IMR-90 (cell line): ENCODE measurements at regions not wholly inside any gene's neighbourhood (a gene's known extent, or its start where the extent isn't known, plus 50 kb on each side); places are given as distances from the start of the nearest gene placed in this dataset.

ENCODE experiments used
- ATAC-seq: fragments of 200-7000 bp; cut with Tn5 transposase; 2 replicates; pipeline ENCODE4 v1.9.1; 2020; ENCODE audit warnings: low read depth, mild to moderate bottlenecking, moderate library complexity
- BruUV-seq: library from RNA; stranded (reverse); fragments of 400-500 nt; replicated peaks from 2 replicates; lab custom pipeline; 2021; lab: Mats Ljungman, UMichigan
- CTCF ChIA-PET: fragments of 300-600 bp; formaldehyde crosslinking; extraction: SDS; loops from one replicate; lab custom pipeline; 2021; ENCODE audit warnings: antibody characterized with exemption; lab: Yijun Ruan, JAX
- POLR2A ChIA-PET: fragments of 300-600 bp; sonication (Branson Sonifier 250); formaldehyde crosslinking; loops from one replicate; lab custom pipeline; 2022; ENCODE audit warnings: antibody characterized with exemption; ENCODE audit not compliant: unreplicated experiment; lab: Charles Lee
- DNase-seq: peaks from one replicate; pipeline ENCODE4 v3.0.0; 2013
- H2AFZ ChIP-seq: replicated peaks from 2 replicates; pipeline ENCODE3; 2013; ENCODE audit warnings: low read length, mild to moderate bottlenecking; ENCODE audit not compliant: poor library complexity
- H2AK5ac ChIP-seq: 2 replicates; pipeline ENCODE4 v1.6.1; 2013; ENCODE audit warnings: low read depth, low read length, inconsistent platforms
- H2AK9ac ChIP-seq: replicated peaks from 2 replicates; pipeline ENCODE3; 2013; ENCODE audit warnings: mild to moderate bottlenecking, low read depth, low read length, moderate library complexity; ENCODE audit not compliant: poor library complexity
- H2BK120ac ChIP-seq: 2 replicates; pipeline ENCODE4 v1.6.1; 2013; ENCODE audit warnings: low read depth, low read length, inconsistent platforms
- H2BK15ac ChIP-seq: 3 replicates; pipeline ENCODE4 v1.6.1; 2013; ENCODE audit warnings: low read depth, low read length, inconsistent platforms
- H2BK20ac ChIP-seq: 2 replicates; pipeline ENCODE4 v1.6.1; 2013; ENCODE audit warnings: low read depth, mild to moderate bottlenecking, inconsistent platforms, low read length, moderate library complexity
- H2BK5ac ChIP-seq: 2 replicates; pipeline ENCODE4 v1.6.1; 2013; ENCODE audit warnings: mild to moderate bottlenecking, low read depth, low read length, inconsistent platforms; ENCODE audit not compliant: poor library complexity, severe bottlenecking
- H3K14ac ChIP-seq: replicated peaks from 2 replicates; pipeline ENCODE4 v1.6.1; 2013; ENCODE audit warnings: low read depth, low read length, inconsistent platforms
- H3K18ac ChIP-seq: 2 replicates; pipeline ENCODE4 v1.6.1; 2013; ENCODE audit warnings: low read depth, low read length, control low read depth
- H3K23ac ChIP-seq: 2 replicates; pipeline ENCODE4 v1.6.1; 2013; ENCODE audit warnings: low read depth, low read length, inconsistent platforms
- H3K27ac ChIP-seq: 2 replicates; pipeline ENCODE4 v1.5.1; 2013; ENCODE audit warnings: mild to moderate bottlenecking, control low read depth, low read length; ENCODE audit not compliant: insufficient read depth
- H3K27me3 ChIP-seq: 2 replicates; pipeline ENCODE4 v1.6.1; 2013; ENCODE audit warnings: low read length; ENCODE audit not compliant: control insufficient read depth, insufficient read depth
- H3K36me3 ChIP-seq: 2 replicates; pipeline ENCODE4 v1.6.1; 2013; ENCODE audit warnings: low read length, mixed read lengths; ENCODE audit not compliant: control insufficient read depth, insufficient read depth
- H3K4ac ChIP-seq: 2 replicates; pipeline ENCODE4 v1.6.1; 2013; ENCODE audit warnings: low read depth, low read length, inconsistent platforms
- H3K4me1 ChIP-seq: 2 replicates; pipeline ENCODE4 v1.6.1; 2013; ENCODE audit warnings: low read length, mixed read lengths; ENCODE audit not compliant: control insufficient read depth, insufficient read depth
- H3K4me2 ChIP-seq: 2 replicates; pipeline ENCODE4 v1.6.1; 2013; ENCODE audit warnings: low read depth, mild to moderate bottlenecking, control low read depth, low read length, moderate library complexity
- H3K4me3 ChIP-seq: 2 replicates; pipeline ENCODE4 v1.5.1; 2013; ENCODE audit warnings: low read depth, mild to moderate bottlenecking, control low read depth, low read length, moderate library complexity; ENCODE audit not compliant: insufficient read depth
- H3K56ac ChIP-seq: 2 replicates; pipeline ENCODE4 v1.6.1; 2013; ENCODE audit warnings: low read length, inconsistent platforms; ENCODE audit not compliant: insufficient read depth; ENCODE audit errors: extremely low read depth
- H3K79me1 ChIP-seq, 2 experiments: 2 replicates each; pipeline ENCODE4 v1.6.1; 2013; ENCODE audit warnings: low read length in 2 of 2, inconsistent platforms in 1 of 2, low read depth in 1 of 2
- H3K9ac ChIP-seq: 2 replicates; pipeline ENCODE4 v1.6.1; 2013; ENCODE audit warnings: low read depth, low read length, control low read depth
- H3K9me1 ChIP-seq: 2 replicates; pipeline ENCODE4 v1.6.1; 2013; ENCODE audit warnings: low read length, inconsistent platforms; ENCODE audit not compliant: insufficient read depth
- H3K9me3 ChIP-seq: 2 replicates; pipeline ENCODE4 v1.6.1; 2013; ENCODE audit warnings: low read length; ENCODE audit not compliant: control insufficient read depth, insufficient read depth
- H4K20me1 ChIP-seq: 2 replicates; pipeline ENCODE4 v1.6.1; 2013; ENCODE audit warnings: low read length, inconsistent platforms; ENCODE audit not compliant: insufficient read depth
- H4K5ac ChIP-seq: 2 replicates; pipeline ENCODE4 v1.6.1; 2013; ENCODE audit warnings: mild to moderate bottlenecking, low read depth, low read length, control low read depth
- H4K8ac ChIP-seq, 2 experiments: 2 replicates each; pipeline ENCODE4 v1.6.1; 2013; ENCODE audit warnings: low read depth in 2 of 2, low read length in 2 of 2, control low read depth in 1 of 2, inconsistent platforms in 1 of 2
- H4K91ac ChIP-seq: 2 replicates; pipeline ENCODE4 v1.6.1; 2013; ENCODE audit warnings: low read depth, low read length, inconsistent platforms; ENCODE audit not compliant: insufficient read depth
- CHD1 ChIP-seq: IDR thresholded peaks from 2 replicates; pipeline ENCODE4 v1.6.1; 2012; ENCODE audit warnings: low read depth, low read length, improper control_type of control experiment
- CTCF ChIP-seq: conservative IDR thresholded peaks from 2 replicates; pipeline ENCODE4 v1.5.1; 2012; ENCODE audit warnings: mild to moderate bottlenecking, low read depth, low read length, improper control_type of control experiment
- FOS ChIP-seq: fragments of 150-350 bp; IDR thresholded peaks from 2 replicates; pipeline ENCODE4 v1.6.1; 2016; ENCODE audit warnings: low read depth, low read length
- WGBS, 2 experiments: methylation state at CpG; one replicate each; pipeline versions ENCODE4 v1.1.5 to v1.1.7; 2013; ENCODE audit warnings: missing lambda C conversion rate in 2 of 2; ENCODE audit not compliant: insufficient read length in 1 of 2; ENCODE audit errors: extremely low coverage in 2 of 2; 5-methylcytosine and 5-hydroxymethylcytosine counted together
- dilution Hi-C: fragments of 300-500 bp; cut with HindIII; formaldehyde crosslinking; loops from one replicate; pipeline ENCODE4 v1.14.3; 2018; ENCODE audit warnings: low sequenced_read_pairs; ENCODE audit not compliant: unreplicated experiment
- in situ Hi-C: fragments of 300-500 bp; cut with MboI; formaldehyde crosslinking; loops from 3 replicates; pipeline ENCODE4 v1.14.3; 2019; ENCODE audit warnings: low sequenced_read_pairs, inconsistent platforms, mixed read lengths
- intact Hi-C: fragments of 100-400 bp; cut with micrococcal nuclease; formaldehyde crosslinking; loops from 2 replicates; pipeline ENCODE4 v1.10.0; 2022

GRCh38 chr9:89820337-89820736 lies 215.5 kb downstream of the GADD45G start:
- dilution Hi-C loops (no loop called here), in situ Hi-C loops (no loop called here), intact Hi-C loops (no loop called here)
- H3K9me1 ChIP-seq, result no peaks in the 10 kb centered on the region
- H3K9ac ChIP-seq, result no peak overlapping the region
- H3K23ac ChIP-seq, result no peak overlapping the region
- no peak overlapping the region for H4K91ac ChIP-seq
- H3K27ac ChIP-seq, result no peak overlapping the region
- H2BK15ac ChIP-seq, result no peak overlapping the region
- 58% methylated on average over 2 of the region's 2 CpGs; no CpG with 5 or more reads in 1 of the 2 experiments for WGBS, 2 experiments
- no peak overlapping the region for H3K4ac ChIP-seq
- peak overlapping the region; percentile 11 for H2BK5ac ChIP-seq
- TF ChIP-seq FOS (no peak), CTCF (no peak), CHD1 (no peak)
- H3K27me3 ChIP-seq, result no peaks in the 10 kb centered on the region
- POLR2A ChIA-PET, result no interaction called here
- CTCF ChIA-PET, result no interaction called here
- H2BK120ac ChIP-seq, result no peak overlapping the region
- DNase-seq (no peak), ATAC-seq (no peak)
- no peak overlapping the region for H3K18ac ChIP-seq
- H4K5ac ChIP-seq, result no peak overlapping the region
- no peaks in the 10 kb centered on the region for H3K9me3 ChIP-seq
- no peak overlapping the region for H3K56ac ChIP-seq
- no peak overlapping the region for H3K14ac ChIP-seq
- no peak overlapping the region for H2AK9ac ChIP-seq
- H4K20me1 ChIP-seq, result no peaks in the 10 kb centered on the region
- no peaks in the 10 kb centered on the region for H3K36me3 ChIP-seq
- H3K4me3 ChIP-seq, result no peak overlapping the region
- no peak overlapping the region for H2AK5ac ChIP-seq
- H3K4me1 ChIP-seq, result no peaks in the 10 kb centered on the region
- H2AFZ ChIP-seq, result no peak overlapping the region
- no TSS peak for BruUV-seq
- no peak overlapping the region for H2BK20ac ChIP-seq
- H3K4me2 ChIP-seq, result no peak overlapping the region
- no peaks in the 10 kb centered on the region for H3K79me1 ChIP-seq
- no peak overlapping the region for H4K8ac ChIP-seq
